ENCODE measurements at regions not wholly inside any gene's neighbourhood (a gene's known extent, or its start where the extent isn't known, plus 50 kb on each side); places are given as distances from the start of the nearest gene placed in this dataset.

DNA sequence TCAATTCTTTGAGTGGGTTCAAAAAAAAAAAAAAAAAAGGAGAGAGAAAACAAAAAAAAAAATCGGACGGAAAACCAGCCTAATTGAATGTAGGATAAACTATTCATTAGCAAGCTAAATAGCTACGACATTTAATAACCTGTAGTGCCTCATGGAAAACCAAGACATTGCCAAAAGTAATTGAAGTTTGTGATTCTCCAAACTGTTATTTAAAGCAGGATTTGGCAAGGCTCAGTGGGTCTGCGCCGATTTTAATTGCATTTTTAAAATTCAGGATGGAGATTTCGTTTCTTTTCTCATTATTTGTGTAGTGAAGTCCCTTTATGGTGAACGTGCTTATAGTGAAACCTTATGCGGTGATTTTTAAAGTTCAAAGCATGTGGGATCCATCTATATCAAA, 127.2 kb upstream of the NFIB start:
- no peak for TF ChIP-seq POLR2A (IDR thresholded peaks at IDR 0.05)
- TF ChIP-seq CTCF (IDR thresholded peaks at IDR 0.05): no peak
- TF ChIP-seq EP300 (IDR thresholded peaks at IDR 0.05): no peak
- TF ChIP-seq POLR2AphosphoS5 (IDR thresholded peaks at IDR 0.05): no peak
- H3K27ac ChIP-seq: no peak overlapping the region
- no peaks in the 10 kb centered on the region for H3K9me3 ChIP-seq
- 85 to 88% methylated on average over 8 of the region's 8 CpGs for WGBS, 2 donors
- ATAC-seq (ENCODE audit: low FRiP score in 2 of 2) (no peak), DNase-seq (no peak)
- no peaks in the 10 kb centered on the region for H3K4me1 ChIP-seq
- no peaks in the 10 kb centered on the region for H3K36me3 ChIP-seq
- H3K27me3 ChIP-seq: no peaks in the 10 kb centered on the region
- H3K4me3 ChIP-seq: no peak overlapping the region

- Histone ChIP-seq H3K36me3 (no peaks in the 10 kb centered on the region), H3K4me3 (no peak overlapping the region), H3K27ac (no peak overlapping the region), H3K4me1 (no peaks in the 10 kb centered on the region), H3K27me3 (no peaks in the 10 kb centered on the region), H3K9me3 (no peaks in the 10 kb centered on the region)
- TF ChIP-seq POLR2A (IDR thresholded peaks at IDR 0.05) (no peak), EP300 (IDR thresholded peaks at IDR 0.05) (no peak), CTCF (IDR thresholded peaks at IDR 0.05) (no peak), POLR2AphosphoS5 (IDR thresholded peaks at IDR 0.05) (no peak)
- DNase-seq: no peak
- WGBS, 2 donors: 92 to 93% methylated on average over 3 to 4 of the region's 4 CpGs
- ATAC-seq (ENCODE audit: low FRiP score in 2 of 2): peak in 1 of 2 donors; percentile 41
Observed at GRCh38 chr9:14440062-14440461, 126.1 kb upstream of the NFIB start.

DNA sequence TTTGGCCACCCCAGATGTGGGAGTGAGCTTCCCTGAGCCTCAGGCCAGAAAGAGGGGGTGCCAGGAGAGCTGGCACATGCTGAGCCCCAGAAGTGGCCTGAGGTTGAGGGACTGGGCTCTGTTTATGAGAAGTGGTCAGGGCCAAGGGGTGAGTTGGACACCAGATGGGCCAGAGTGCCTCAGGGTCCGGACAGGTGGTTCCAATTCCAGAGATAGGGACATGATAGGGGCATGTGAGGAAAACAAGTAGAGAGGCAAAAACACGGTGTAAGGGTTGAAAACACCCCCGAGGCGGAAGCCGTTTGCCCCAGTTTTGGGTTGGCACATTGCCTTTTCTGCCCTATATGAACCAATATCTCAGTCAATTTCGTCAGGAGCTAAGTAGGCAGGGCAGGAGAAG, 125.6 kb upstream of the NFIB start:
- no peak overlapping the region for H3K27ac ChIP-seq
- ATAC-seq (ENCODE audit: low FRiP score in 2 of 2) (no peak), DNase-seq (no peak)
- 80 to 86% methylated on average over 6 of the region's 6 CpGs for WGBS, 2 donors
- TF ChIP-seq POLR2AphosphoS5 (IDR thresholded peaks at IDR 0.05) (no peak), POLR2A (IDR thresholded peaks at IDR 0.05) (no peak), CTCF (IDR thresholded peaks at IDR 0.05) (no peak), EP300 (IDR thresholded peaks at IDR 0.05) (no peak)
- no peaks in the 10 kb centered on the region for H3K36me3 ChIP-seq
- H3K4me1 ChIP-seq: no peaks in the 10 kb centered on the region
- no peaks in the 10 kb centered on the region for H3K9me3 ChIP-seq
- H3K27me3 ChIP-seq: no peaks in the 10 kb centered on the region
- no peak overlapping the region for H3K4me3 ChIP-seq

DNA sequence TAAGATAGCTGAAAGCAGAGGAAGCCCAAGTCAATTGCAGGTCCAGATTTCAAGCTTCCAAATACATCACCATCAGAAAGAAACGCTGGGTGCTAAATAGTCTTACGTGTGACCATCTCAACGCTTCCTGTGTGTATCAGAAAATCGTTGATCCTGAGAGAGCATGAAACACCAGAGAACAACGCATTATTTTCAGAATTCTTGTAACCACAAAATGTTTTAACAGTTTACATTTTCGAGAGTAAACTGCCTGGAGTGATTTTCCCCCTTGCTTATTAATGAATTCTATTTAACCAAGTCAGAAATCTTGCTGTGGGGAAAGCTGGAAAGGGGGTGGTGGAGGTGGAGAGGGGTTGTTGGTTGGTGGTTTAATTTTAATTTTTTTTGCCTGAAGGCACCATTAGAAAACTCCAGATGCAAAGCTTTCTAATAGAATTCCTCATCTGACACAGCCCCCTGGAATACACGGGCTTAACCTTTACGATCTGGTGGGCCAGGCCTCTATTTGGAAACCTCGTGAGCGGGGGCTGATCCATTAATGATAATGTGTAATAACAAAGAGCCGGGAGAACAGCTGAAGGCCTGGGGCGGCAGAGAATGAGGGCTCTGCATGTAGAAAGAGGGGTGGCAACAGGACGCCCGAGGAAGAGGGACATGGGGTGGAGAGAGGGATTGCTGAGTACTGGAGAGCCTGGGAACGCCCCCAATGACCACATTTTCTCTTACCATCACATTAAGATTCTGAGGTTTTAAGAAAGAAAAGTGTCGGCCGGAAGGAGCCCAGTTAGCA, 124.5 kb upstream of the NFIB start:
- Histone ChIP-seq H3K36me3 (no peaks in the 10 kb centered on the region), H3K27ac (no peak overlapping the region), H3K4me3 (no peak overlapping the region), H3K4me1 (peaks cover 0 to 10% (median 2%) of the 10 kb centered on the region in 4 donors), H3K27me3 (no peaks in the 10 kb centered on the region), H3K9me3 (no peaks in the 10 kb centered on the region)
- TF ChIP-seq POLR2AphosphoS5 (IDR thresholded peaks at IDR 0.05) (no peak), EP300 (IDR thresholded peaks at IDR 0.05) (no peak)
- no peak for ATAC-seq (ENCODE audit: low FRiP score in 2 of 2)
- DNase-seq: no peak
- WGBS, 2 donors: 76 to 81% methylated on average over 17 of the region's 17 CpGs

GRCh38 chr9:14437354-14438231, 123.7 kb upstream of the NFIB start:
- Histone ChIP-seq H3K9me3 (no peaks in the 10 kb centered on the region), H3K27ac (peak overlapping the region in 3 of 4 donors; percentile 1 to 55 (median 38)), H3K27me3 (no peaks in the 10 kb centered on the region), H3K36me3 (no peaks in the 10 kb centered on the region), H3K4me3 (no peak overlapping the region), H3K4me1 (peaks cover 0 to 16% (median 6%) of the 10 kb centered on the region in 4 donors)
- 24 to 32% methylated on average over 14 to 15 of the region's 15 CpGs for WGBS, 2 donors
- ATAC-seq (ENCODE audit: low FRiP score in 2 of 2): no peak
- no peak for DNase-seq
- TF ChIP-seq POLR2AphosphoS5 (IDR thresholded peaks at IDR 0.05) (peak in 1 of 2 donors; percentile 54), CTCF (IDR thresholded peaks at IDR 0.05) (no peak)
